Prostate gland (tissue), 2 donors: ENCODE measurements at regions not wholly inside any gene's neighbourhood (a gene's known extent, or its start where the extent isn't known, plus 50 kb on each side); places are given as distances from the start of the nearest gene placed in this dataset.

Source experiments
- DNase-seq: peaks from one replicate; pipeline ENCODE4 v3.0.0-alpha.2; 2019; ENCODE audit warnings: low spot score
- H3K27ac ChIP-seq, 2 donors: fragments of 200-600 bp; sonication (generic); 2 replicates each; pipeline ENCODE4 v1.5.1; 2017 to 2019
- H3K27me3 ChIP-seq: fragments of 200-600 bp; sonication (generic); replicated peaks from 2 replicates; pipeline ENCODE4 v1.5.1; 2019; ENCODE audit not compliant: insufficient read depth
- H3K36me3 ChIP-seq, 2 donors: fragments of 200-600 bp; sonication (generic); 1 replicate in 1 of 2; 2 replicates in 1 of 2; pipeline versions ENCODE4 v1.5.1 to v1.8.1; 2017 to 2019
- H3K4me1 ChIP-seq: fragments of 200-600 bp; sonication (generic); replicated peaks from 2 replicates; pipeline ENCODE4 v1.5.1; 2019
- H3K4me3 ChIP-seq, 2 donors: fragments of 200-600 bp; sonication (generic); 2 replicates each; pipeline ENCODE4 v1.5.1; 2017 to 2019
- H3K9me3 ChIP-seq: fragments of 200-600 bp; sonication (generic); 2 replicates; pipeline ENCODE4 v1.5.1; 2017
- POLR2A ChIP-seq: fragments of 450-650 bp; IDR thresholded peaks from one replicate; pipeline ENCODE4 v1.6.1; 2016; ENCODE audit warnings: antibody characterized with exemption, mild to moderate bottlenecking
- POLR2AphosphoS5 ChIP-seq: sonication (generic); formaldehyde crosslinking; IDR thresholded peaks from one replicate; pipeline ENCODE4 v1.6.1; 2017; ENCODE audit warnings: antibody characterized with exemption
- WGBS: methylation state at CpG from one replicate; pipeline ENCODE4 v1.1.5; 2018; 5-methylcytosine and 5-hydroxymethylcytosine counted together
- intact Hi-C: fragments of 100-400 bp; cut with DNase I; formaldehyde crosslinking; loops from one replicate; pipeline ENCODE4 v1.14.2; 2022
- TF ChIP-seq, protein P1 (sequence below), 4 experiments: fragments of 200-600 bp in 2 of 4; fragments of 450-650 bp in 2 of 4; sonication (generic) in 2 of 4; IDR thresholded peaks; 1 replicate in 3 of 4; 2 replicates in 1 of 4; pipeline ENCODE4 v1.5.1; 2016 to 2019; ENCODE audit warnings: antibody characterized with exemption in 4 of 4, mild to moderate bottlenecking in 2 of 4, moderate library complexity in 2 of 4

DNA sequence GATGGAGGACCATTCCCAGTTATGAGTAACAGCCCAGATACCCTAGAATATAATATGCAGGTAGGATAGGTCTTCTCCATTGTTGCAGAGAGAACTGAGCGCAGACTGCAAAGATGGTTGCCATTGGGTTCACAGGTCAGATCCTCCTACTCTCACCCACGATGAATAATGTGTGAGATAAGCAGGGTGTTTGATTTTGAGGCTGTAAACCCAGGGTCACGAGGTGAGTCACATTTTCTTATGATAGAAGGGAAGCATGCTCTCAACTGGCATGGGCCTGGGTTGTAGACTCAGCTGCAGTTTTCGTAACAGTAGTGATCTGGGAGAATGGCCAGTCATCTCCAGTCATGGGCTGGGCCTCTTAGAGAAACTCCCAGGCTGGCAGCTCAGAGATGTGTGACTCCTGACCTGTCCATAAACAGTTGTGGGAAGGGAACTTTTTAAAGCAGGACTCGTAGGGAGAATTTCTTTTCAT is 74.2 kb downstream of the CD164 start:
- Histone ChIP-seq H3K27me3 (no peaks in the 10 kb centered on the region), H3K36me3 (no peaks in the 10 kb centered on the region), H3K4me3 (no peak overlapping the region), H3K27ac (no peak overlapping the region), H3K4me1 (no peaks in the 10 kb centered on the region), H3K9me3 (no peaks in the 10 kb centered on the region)
- WGBS, result 75% methylated on average over 5 of the region's 5 CpGs
- TF ChIP-seq POLR2AphosphoS5 (no peak), POLR2A (no peak)
- TF ChIP-seq, protein P1, sequence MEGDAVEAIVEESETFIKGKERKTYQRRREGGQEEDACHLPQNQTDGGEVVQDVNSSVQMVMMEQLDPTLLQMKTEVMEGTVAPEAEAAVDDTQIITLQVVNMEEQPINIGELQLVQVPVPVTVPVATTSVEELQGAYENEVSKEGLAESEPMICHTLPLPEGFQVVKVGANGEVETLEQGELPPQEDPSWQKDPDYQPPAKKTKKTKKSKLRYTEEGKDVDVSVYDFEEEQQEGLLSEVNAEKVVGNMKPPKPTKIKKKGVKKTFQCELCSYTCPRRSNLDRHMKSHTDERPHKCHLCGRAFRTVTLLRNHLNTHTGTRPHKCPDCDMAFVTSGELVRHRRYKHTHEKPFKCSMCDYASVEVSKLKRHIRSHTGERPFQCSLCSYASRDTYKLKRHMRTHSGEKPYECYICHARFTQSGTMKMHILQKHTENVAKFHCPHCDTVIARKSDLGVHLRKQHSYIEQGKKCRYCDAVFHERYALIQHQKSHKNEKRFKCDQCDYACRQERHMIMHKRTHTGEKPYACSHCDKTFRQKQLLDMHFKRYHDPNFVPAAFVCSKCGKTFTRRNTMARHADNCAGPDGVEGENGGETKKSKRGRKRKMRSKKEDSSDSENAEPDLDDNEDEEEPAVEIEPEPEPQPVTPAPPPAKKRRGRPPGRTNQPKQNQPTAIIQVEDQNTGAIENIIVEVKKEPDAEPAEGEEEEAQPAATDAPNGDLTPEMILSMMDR (IDR thresholded peaks at IDR 0.05), result no peak
- intact Hi-C loops, result no loop called here
- DNase-seq, result no peak

DNA sequence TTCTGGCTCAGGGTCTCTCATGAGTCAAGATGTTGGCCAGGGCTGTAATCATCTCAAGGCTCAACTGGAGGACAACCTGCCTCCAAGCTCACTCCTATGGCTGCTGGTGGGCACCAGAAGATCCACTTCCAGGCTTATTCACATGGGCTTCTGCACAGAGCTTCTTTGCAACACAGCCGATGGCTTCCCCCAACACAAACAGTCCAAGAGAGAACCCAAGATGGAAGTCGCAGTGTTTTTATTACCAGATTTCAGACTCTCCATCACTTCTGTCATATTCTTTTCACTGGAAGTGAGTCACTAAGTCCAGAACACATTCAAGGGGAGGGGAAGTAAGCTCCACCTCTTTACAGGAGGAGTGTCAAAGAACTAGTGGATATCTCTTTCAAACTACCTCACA is 75.5 kb downstream of the CD164 start:
- WGBS, result 92% methylated on average over 2 of the region's 2 CpGs
- H3K36me3 ChIP-seq, result no peaks in the 10 kb centered on the region
- no peak overlapping the region for H3K27ac ChIP-seq
- no peak for DNase-seq
- TF ChIP-seq, protein P1 (IDR thresholded peaks at IDR 0.05), result no peak
- TF ChIP-seq POLR2A, result no peak
- no peak for TF ChIP-seq POLR2AphosphoS5
- no peaks in the 10 kb centered on the region for H3K4me1 ChIP-seq
- no peaks in the 10 kb centered on the region for H3K27me3 ChIP-seq
- no peaks in the 10 kb centered on the region for H3K9me3 ChIP-seq
- intact Hi-C loops, result no loop called here
- H3K4me3 ChIP-seq, result no peak overlapping the region

DNA sequence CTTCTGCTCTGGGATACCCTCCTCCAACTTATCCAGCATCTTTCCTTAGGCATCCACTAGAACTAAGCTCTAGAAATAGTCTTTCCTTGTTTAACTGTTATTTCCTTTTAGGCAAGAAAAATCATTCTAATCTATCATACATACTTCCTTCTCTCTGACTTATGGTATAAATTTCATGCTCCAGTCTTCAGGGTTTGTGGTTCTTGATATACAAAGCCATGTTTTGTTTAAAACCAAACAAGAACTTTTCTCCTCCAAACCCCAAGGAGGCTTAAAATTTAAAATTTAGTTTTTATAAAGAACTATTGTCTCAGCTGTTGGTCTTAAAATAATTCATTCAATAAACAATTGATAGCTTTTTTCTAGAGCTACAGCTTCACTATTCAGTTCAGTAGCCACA is 77.2 kb downstream of the CD164 start:
- Histone ChIP-seq H3K4me3 (no peak overlapping the region), H3K27ac (peak overlapping the region in 1 of 2 donors; percentile 4), H3K4me1 (no peaks in the 10 kb centered on the region), H3K27me3 (no peaks in the 10 kb centered on the region), H3K9me3 (no peaks in the 10 kb centered on the region), H3K36me3 (no peaks in the 10 kb centered on the region)
- TF ChIP-seq POLR2AphosphoS5 (no peak), POLR2A (no peak)
- TF ChIP-seq, protein P1 (IDR thresholded peaks at IDR 0.05), result no peak
- intact Hi-C loops, result no loop called here
- no peak for DNase-seq

DNA sequence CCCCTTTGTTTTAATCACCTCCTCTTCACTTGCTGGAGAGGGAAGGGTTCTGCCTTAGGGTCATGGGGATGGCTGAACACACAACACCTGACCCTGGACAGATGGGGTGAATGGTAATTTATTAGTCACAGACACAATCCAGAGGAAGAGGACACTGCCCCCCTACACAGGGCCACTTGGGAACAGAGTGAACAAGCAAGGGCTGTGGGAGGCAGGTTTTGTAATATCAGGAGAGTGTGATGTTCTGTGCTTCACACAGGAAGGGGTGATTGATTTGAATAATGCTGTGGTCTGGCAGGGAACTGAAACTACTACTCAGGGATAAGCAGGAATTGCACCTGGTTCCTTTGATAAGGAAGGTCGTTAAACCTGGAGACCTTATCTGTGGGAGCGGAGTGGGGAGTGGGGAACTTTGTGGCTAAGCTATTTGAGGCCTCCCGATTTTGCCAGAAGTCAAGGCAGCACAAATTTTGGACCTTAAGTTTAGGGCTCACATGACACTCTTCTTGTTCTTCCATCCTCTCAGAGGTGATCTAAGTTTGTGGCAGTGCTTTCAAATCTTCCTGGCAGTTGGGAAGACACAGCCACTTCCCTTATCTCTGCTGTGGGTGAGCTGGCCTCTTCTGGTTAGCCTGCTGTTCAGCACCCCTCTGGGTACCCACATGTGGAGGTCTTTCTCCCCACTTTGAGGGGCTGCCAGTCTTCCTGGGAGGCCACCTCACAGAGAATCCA is 77.8 kb downstream of the CD164 start:
- H3K36me3 ChIP-seq, result no peaks in the 10 kb centered on the region
- peak overlapping the region; percentile 4 to 12 for H3K27ac ChIP-seq
- H3K9me3 ChIP-seq, result no peaks in the 10 kb centered on the region
- DNase-seq, result no peak
- WGBS, result 35% methylated on average over 3 of the region's 3 CpGs
- TF ChIP-seq POLR2A (no peak), POLR2AphosphoS5 (no peak)
- TF ChIP-seq, protein P1 (IDR thresholded peaks at IDR 0.05), result no peak
- intact Hi-C loops, result no loop called here
- H3K27me3 ChIP-seq, result no peaks in the 10 kb centered on the region
- no peaks in the 10 kb centered on the region for H3K4me1 ChIP-seq
- H3K4me3 ChIP-seq, result no peak overlapping the region

DNA sequence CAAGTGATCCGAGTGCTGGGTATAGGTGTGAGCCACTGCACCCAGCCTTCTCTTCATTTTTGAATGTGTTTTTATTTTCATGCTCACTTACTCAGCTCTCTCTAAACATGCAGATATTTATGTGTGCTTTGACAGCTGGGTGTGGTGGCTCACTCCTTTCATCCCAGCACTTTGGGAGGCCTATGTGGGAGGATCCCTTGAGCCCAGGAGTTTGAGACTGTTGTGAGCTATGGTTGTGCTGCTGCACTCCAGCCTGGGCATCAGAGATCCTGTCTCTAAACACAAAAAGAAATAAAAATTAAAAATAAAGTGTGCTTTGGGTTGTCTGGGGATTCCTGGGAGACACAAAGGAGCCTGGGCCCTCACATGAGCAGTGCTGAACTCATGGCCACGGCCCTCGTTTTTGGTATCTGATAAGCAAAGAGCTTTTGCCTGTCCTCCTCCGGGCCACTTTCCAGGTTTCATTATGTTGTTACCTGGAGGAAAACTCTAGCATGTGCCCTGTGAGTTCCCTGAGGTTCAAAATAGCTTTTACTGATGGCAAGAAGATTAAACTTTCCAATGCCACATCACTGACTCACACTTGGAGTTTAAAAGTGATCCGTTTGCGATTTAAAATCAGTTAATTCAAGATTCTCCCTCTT is 78.5 kb downstream of the CD164 start:
- Histone ChIP-seq H3K9me3 (no peaks in the 10 kb centered on the region), H3K4me3 (no peak overlapping the region), H3K4me1 (no peaks in the 10 kb centered on the region), H3K27ac (peak overlapping the region; percentile 4 to 12), H3K27me3 (no peaks in the 10 kb centered on the region), H3K36me3 (no peaks in the 10 kb centered on the region)
- DNase-seq, result no peak
- intact Hi-C loops, result no loop called here
- TF ChIP-seq, protein P1 (IDR thresholded peaks at IDR 0.05), result no peak
- TF ChIP-seq POLR2AphosphoS5, result no peak
- TF ChIP-seq POLR2A, result no peak
- 55% methylated on average over 6 of the region's 6 CpGs for WGBS
